ENCODE measurements at regions not wholly inside any gene's neighbourhood (a gene's known extent, or its start where the extent isn't known, plus 50 kb on each side); places are given as distances from the start of the nearest gene placed in this dataset.

DNA sequence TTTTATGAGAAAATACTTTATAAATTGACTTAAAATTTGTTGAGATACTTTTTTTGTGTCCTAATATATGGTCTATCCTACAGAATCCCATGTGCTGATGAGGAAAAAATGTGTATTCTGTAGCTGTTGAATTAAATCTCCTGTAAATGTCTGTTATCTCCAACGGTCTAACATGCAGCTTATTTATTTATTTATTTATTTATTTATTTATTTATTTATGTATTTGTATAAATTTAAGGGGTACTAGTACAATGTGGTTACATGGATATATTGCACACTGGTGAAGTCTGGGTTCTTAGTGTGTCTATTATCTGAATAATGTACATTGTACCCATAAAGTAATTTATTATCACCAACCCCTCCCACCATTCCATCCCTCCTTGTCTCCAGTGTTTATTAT lies 315.5 kb downstream of the TENT5A start:
- no peaks in the 10 kb centered on the region for H3K36me3 Mint-ChIP-seq (ENCODE audit: low read depth)
- peaks cover 24% of the 10 kb centered on the region for H3K9me3 Mint-ChIP-seq
- H3K4me1 Mint-ChIP-seq (ENCODE audit: low read depth) = no peaks in the 10 kb centered on the region

DNA sequence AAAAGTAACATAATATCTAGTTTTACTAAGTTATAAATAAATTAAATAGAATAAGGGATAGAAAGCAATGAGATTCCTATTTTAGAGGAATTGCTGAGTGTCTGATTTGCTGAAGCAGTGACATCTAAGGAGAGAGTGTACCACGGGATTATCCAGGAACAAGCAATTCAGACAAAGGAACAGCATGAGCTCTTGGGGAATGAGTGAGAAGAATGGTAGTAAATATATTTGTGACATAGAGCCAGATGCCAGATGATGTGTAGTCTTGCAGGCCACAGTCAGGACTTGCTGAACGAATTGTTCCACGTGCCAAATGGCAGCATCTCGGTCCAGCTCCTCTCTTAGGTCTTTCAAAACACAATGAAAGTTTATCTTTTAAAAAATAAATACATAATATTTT lies 339.2 kb downstream of the TENT5A start:
- H3K27ac Mint-ChIP-seq = no peak overlapping the region
- H3K9me3 Mint-ChIP-seq = no peaks in the 10 kb centered on the region
- no peaks in the 10 kb centered on the region for H3K27me3 Mint-ChIP-seq (ENCODE audit: low read depth)
- H3K36me3 Mint-ChIP-seq (ENCODE audit: low read depth) = no peaks in the 10 kb centered on the region
- no peak overlapping the region for H3K4me3 Mint-ChIP-seq
- H3K4me1 Mint-ChIP-seq (ENCODE audit: low read depth) = no peaks in the 10 kb centered on the region

More for the DNA sequence above, 315.5 kb downstream of the TENT5A start:
- Mint-ChIP-seq H3K4me3 (no peak overlapping the region), H3K27ac (no peak overlapping the region), H3K27me3 (ENCODE audit: low read depth) (no peaks in the 10 kb centered on the region)

DNA sequence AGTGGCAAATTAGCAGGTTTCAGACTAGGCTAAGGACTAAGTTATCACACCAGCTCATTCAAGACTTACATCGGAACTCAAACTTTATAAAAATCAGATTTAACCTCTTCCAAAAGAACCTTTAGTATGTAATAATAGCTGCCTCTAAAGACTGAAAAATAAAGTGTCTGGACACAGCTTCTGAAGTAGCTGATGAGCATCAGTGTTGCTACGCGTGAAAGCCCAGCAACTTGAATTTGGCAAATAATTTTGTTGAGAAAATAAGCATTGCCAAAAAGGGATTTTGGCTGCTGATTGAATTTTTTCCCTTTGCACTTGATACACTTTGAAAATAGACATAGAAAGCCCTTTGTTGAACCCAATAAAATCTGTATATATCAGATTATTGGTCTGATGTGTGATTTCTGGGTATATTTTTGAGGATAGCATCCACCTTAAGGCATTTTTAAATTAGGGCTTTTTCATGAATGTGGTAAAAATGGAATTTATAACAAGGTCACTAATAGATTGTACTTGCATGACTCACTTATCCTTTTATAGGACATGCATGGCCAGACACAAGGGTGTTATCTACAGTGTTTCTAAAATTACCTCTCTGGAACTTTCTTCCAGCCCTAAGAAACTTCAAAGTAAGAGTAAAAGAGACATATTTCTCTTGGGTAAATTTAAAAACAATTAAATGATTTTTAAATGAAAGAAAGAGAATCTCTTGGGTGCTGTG lies 350.4 kb downstream of the TENT5A start:
- H3K4me3 Mint-ChIP-seq = no peak overlapping the region
- H3K9me3 Mint-ChIP-seq = peaks cover 9% of the 10 kb centered on the region
- no peaks in the 10 kb centered on the region for H3K36me3 Mint-ChIP-seq (ENCODE audit: low read depth)
- no peaks in the 10 kb centered on the region for H3K4me1 Mint-ChIP-seq (ENCODE audit: low read depth)
- H3K27me3 Mint-ChIP-seq (ENCODE audit: low read depth) = no peaks in the 10 kb centered on the region
- no peak overlapping the region for H3K27ac Mint-ChIP-seq

DNA sequence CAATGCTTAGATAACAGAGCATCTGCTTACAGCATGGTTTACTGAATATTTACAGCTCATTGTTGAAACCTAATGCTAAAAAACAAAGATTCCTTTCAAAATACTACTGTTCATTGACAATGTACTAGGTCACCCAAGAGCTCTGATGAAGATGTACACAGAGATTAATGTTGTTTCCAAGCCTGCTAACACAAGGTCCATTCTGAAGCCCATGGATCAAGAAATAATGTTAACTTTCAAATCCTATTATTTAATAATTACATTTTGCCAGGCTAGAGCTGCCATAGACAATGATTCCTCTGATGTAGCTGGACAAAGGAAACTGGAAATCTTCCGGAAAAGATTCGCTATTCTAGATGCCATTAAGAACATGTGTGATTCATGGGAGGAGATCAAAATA lies 355.6 kb downstream of the TENT5A start:
- no peak overlapping the region for H3K27ac Mint-ChIP-seq
- H3K4me1 Mint-ChIP-seq (ENCODE audit: low read depth) = no peaks in the 10 kb centered on the region
- no peaks in the 10 kb centered on the region for H3K27me3 Mint-ChIP-seq (ENCODE audit: low read depth)
- H3K36me3 Mint-ChIP-seq (ENCODE audit: low read depth) = no peaks in the 10 kb centered on the region
- peaks cover 13% of the 10 kb centered on the region for H3K9me3 Mint-ChIP-seq
- no peak overlapping the region for H3K4me3 Mint-ChIP-seq

DNA sequence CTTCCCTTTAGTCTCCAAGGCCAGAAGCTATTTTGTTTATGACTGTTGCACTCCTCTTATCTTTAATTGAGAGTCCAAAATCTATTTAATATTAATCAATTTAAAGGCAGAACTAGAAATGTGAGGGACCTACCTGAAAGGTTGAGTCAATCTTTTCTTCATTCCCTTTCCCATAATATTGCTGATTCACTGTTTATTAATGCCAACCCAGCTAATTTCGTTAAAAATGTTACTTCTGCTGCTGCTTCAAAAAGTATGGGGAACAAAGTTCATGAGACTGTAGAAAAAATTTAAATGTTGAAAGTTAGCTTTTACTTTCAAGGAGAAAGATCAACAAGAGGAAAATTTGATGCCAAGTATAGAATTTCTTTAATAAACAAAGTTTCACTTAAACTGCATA lies 365.3 kb downstream of the TENT5A start:
- no peak overlapping the region for H3K4me3 Mint-ChIP-seq
- H3K36me3 Mint-ChIP-seq (ENCODE audit: low read depth) = no peaks in the 10 kb centered on the region
- H3K9me3 Mint-ChIP-seq = peaks cover 8% of the 10 kb centered on the region
- no peaks in the 10 kb centered on the region for H3K27me3 Mint-ChIP-seq (ENCODE audit: low read depth)
- H3K4me1 Mint-ChIP-seq (ENCODE audit: low read depth) = no peaks in the 10 kb centered on the region
- no peak overlapping the region for H3K27ac Mint-ChIP-seq

DNA sequence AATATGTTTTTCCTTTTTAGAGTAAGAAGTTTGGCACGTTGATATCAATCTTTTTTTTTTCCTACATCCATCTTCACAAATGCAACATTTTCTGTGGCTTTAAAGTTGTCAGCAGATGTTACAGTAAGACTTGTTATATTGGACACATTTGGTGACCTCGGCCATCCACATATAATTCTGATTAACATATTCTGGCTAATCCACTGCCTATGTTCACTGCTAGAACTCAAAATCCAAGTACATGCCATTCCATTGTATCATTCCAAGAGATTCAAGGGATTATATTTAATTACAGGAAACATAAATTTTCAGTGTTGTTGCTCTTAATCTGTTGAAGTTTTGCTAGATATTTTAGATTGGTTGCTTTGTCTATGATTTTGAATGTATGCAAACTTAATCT lies 367.6 kb downstream of the TENT5A start:
- H3K4me3 Mint-ChIP-seq = no peak overlapping the region
- no peaks in the 10 kb centered on the region for H3K36me3 Mint-ChIP-seq (ENCODE audit: low read depth)
- no peaks in the 10 kb centered on the region for H3K9me3 Mint-ChIP-seq
- H3K27ac Mint-ChIP-seq = no peak overlapping the region
- no peaks in the 10 kb centered on the region for H3K27me3 Mint-ChIP-seq (ENCODE audit: low read depth)
- H3K4me1 Mint-ChIP-seq (ENCODE audit: low read depth) = no peaks in the 10 kb centered on the region

DNA sequence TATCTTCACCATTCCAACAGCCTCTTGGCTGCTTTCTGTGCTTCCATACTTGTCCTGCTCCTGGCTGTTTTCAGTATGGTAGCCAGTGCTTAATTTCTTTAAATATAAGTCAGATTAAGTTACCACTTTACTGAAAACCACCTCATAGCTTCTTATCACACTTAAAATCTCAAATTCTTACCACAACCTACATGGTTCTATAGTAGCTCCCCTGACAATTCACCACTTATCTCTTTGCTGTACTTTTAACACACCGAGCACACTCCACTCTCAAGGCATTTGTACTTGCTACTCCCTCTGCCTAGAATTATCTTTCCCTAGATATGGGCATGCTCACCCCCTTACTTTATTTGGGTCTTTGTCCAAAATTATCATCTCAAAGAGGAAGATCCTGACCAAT lies 369.0 kb downstream of the TENT5A start:
- Mint-ChIP-seq H3K4me1 (ENCODE audit: low read depth) (no peaks in the 10 kb centered on the region), H3K36me3 (ENCODE audit: low read depth) (no peaks in the 10 kb centered on the region), H3K9me3 (peaks cover 3% of the 10 kb centered on the region), H3K27ac (no peak overlapping the region), H3K27me3 (ENCODE audit: low read depth) (no peaks in the 10 kb centered on the region), H3K4me3 (no peak overlapping the region)

DNA sequence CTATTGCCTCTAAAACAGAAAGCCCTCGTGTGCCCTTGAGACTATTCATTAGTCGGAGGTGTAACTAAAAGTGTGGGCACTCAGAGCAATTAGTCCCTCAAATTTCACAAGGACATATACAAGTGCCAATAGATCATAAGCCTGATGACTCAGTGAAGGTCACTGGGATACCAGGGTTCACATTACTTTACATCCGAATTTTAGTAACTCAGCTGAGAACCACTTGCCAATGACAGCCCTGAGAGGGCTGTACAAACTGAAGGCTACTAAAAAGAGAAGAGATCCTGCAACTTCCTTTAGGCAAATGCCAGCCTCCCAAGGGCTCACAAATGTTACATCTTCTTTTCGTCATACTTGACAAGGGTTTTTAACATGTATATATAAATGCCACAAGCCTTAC lies 369.6 kb downstream of the TENT5A start:
- no peaks in the 10 kb centered on the region for H3K27me3 Mint-ChIP-seq (ENCODE audit: low read depth)
- no peak overlapping the region for H3K27ac Mint-ChIP-seq
- H3K9me3 Mint-ChIP-seq = peaks cover 3% of the 10 kb centered on the region
- H3K4me1 Mint-ChIP-seq (ENCODE audit: low read depth) = no peaks in the 10 kb centered on the region
- no peak overlapping the region for H3K4me3 Mint-ChIP-seq
- H3K36me3 Mint-ChIP-seq (ENCODE audit: low read depth) = no peaks in the 10 kb centered on the region

DNA sequence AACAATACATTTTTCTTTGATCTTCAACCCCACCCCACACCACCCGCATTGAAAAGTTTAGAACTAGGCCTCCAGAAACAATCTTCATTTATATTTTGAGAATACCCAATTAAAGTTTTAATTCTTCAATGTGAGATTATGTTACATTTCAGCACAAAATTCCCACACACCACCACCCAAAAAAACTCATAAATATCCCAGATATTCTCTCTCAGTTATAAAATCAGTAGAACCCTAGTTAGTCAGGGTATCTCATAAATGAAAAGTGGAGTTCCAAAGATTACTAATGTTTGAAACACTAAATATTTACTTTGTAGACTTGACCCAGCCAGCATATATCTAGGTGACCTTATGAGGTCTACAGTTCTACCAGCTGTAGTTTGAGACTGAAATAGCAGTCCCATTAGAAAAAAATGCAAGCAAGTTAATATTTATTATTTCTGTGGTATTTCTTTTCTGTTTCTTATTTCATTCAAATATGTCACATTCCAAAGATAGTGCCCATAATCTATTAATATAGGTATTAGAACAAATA lies 371.0 kb downstream of the TENT5A start:
- Mint-ChIP-seq H3K9me3 (peaks cover 3% of the 10 kb centered on the region), H3K27me3 (ENCODE audit: low read depth) (no peaks in the 10 kb centered on the region), H3K4me1 (ENCODE audit: low read depth) (no peaks in the 10 kb centered on the region), H3K4me3 (no peak overlapping the region), H3K36me3 (ENCODE audit: low read depth) (no peaks in the 10 kb centered on the region), H3K27ac (no peak overlapping the region)

DNA sequence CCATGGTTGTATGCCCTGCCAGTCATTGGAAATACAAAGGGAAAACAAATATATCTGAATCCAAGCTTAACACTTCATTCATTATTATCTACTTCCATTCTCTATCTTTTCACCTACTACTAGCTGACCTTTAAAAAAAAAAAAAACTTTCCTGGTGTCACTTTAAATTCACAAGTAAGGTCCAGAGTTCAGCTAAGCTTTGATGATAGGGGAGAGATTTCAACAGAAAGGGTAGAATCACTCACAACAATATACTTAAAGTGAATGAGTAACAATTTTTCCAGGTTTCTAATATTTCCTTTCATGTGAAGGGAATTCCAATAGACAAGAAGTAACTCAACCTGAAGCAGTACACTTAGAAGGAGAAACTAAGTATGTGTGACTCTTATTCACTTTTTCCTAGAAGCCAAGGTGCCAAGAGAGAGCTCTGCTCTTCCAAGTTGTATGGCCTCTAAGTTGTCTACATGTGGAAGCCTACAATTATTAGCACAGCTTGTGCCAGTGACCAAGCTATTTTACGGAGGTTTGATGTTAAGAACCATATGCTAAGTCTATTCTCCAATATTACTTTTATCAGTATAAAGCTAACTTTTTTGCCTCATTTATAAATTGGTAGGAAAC lies 371.7 kb downstream of the TENT5A start:
- H3K27ac Mint-ChIP-seq = no peak overlapping the region
- no peaks in the 10 kb centered on the region for H3K27me3 Mint-ChIP-seq (ENCODE audit: low read depth)
- H3K4me3 Mint-ChIP-seq = no peak overlapping the region
- H3K4me1 Mint-ChIP-seq (ENCODE audit: low read depth) = no peaks in the 10 kb centered on the region
- peaks cover 3% of the 10 kb centered on the region for H3K9me3 Mint-ChIP-seq
- H3K36me3 Mint-ChIP-seq (ENCODE audit: low read depth) = no peaks in the 10 kb centered on the region

DNA sequence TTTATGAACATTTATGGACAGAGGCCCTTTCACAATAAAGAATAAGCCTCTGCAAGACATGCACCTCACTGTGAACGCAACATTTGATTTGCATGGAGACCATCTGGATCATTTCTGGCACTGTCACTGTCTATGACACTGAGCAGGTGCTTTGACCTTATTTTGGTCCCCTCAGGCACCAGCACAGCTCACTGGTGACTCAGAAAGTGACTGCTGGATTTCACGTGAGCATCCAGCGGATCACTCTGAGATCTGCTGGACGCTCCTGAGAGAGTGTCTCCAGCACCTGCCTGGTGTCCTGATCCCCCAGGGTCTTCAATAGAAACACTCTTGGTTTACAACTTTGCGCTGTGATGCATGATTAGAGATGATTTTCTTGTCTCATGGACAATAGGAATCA lies 375.7 kb downstream of the TENT5A start:
- H3K27me3 Mint-ChIP-seq (ENCODE audit: low read depth) = no peaks in the 10 kb centered on the region
- H3K4me3 Mint-ChIP-seq = no peak overlapping the region
- no peaks in the 10 kb centered on the region for H3K36me3 Mint-ChIP-seq (ENCODE audit: low read depth)
- no peak overlapping the region for H3K27ac Mint-ChIP-seq
- H3K9me3 Mint-ChIP-seq = peaks cover 3% of the 10 kb centered on the region
- H3K4me1 Mint-ChIP-seq (ENCODE audit: low read depth) = no peaks in the 10 kb centered on the region

DNA sequence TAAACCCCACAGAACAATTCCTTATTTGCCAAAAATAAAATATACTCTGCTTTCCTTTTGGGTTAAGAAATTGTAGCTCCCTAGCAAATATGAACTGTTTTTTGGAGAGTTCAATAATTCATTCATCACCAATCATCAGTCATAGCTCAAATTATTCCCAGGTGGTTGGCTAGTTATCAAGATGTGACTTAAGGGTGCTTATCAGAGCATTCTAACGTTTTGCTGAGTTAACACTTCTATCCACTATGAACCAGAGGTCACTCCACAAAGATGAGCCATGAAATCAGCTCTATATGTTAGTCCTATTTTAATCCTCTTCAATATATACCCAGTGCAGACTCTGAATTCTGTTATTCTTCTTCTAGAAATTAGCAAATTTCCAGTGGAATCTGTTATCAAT lies 379.1 kb downstream of the TENT5A start:
- Mint-ChIP-seq H3K9me3 (no peaks in the 10 kb centered on the region), H3K36me3 (ENCODE audit: low read depth) (no peaks in the 10 kb centered on the region), H3K27ac (no peak overlapping the region), H3K4me3 (no peak overlapping the region), H3K27me3 (ENCODE audit: low read depth) (no peaks in the 10 kb centered on the region), H3K4me1 (ENCODE audit: low read depth) (no peaks in the 10 kb centered on the region)

DNA sequence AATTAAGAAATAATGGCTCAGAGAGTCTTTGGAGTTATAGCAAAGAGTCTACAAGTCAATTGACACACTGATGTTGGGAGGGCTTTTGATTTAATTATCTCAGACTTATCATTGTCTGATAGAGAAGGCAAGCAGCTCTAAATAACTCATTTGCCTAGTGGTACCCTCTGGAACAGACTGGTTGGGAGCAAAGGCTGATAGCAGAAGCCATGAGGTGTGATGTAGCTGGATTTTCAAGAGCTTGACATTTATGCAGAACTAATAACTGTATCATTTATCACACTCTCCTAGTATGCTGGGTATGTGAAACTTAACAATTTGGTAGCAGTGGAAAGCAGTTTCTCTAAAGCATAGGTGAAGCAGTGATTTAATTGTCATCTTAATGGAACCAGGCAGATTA lies 380.6 kb downstream of the TENT5A start:
- Mint-ChIP-seq H3K9me3 (no peaks in the 10 kb centered on the region), H3K27ac (no peak overlapping the region), H3K36me3 (ENCODE audit: low read depth) (no peaks in the 10 kb centered on the region), H3K4me1 (ENCODE audit: low read depth) (no peaks in the 10 kb centered on the region), H3K4me3 (no peak overlapping the region), H3K27me3 (ENCODE audit: low read depth) (no peaks in the 10 kb centered on the region)

DNA sequence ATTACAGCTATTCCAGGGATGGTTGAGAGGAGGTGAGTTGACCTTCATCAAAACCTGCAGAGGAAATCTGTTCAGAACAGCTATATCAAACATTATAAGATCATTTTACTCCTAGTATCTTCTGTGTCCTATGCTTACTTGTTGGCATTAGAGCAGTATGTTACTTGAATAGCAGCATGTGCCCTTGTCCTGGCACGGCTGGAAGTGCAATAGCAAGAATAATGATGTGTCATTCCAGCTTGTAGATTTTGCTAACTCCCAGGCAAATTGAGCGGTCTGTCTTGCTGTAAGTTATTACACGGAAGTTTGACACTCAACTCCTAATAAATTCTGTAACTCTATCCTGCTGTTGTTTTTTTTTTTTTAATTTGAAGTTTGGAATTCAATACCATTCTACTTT lies 385.5 kb downstream of the TENT5A start:
- no peaks in the 10 kb centered on the region for H3K36me3 Mint-ChIP-seq (ENCODE audit: low read depth)
- no peak overlapping the region for H3K4me3 Mint-ChIP-seq
- no peaks in the 10 kb centered on the region for H3K27me3 Mint-ChIP-seq (ENCODE audit: low read depth)
- H3K27ac Mint-ChIP-seq = no peak overlapping the region
- no peaks in the 10 kb centered on the region for H3K4me1 Mint-ChIP-seq (ENCODE audit: low read depth)
- H3K9me3 Mint-ChIP-seq = no peaks in the 10 kb centered on the region

DNA sequence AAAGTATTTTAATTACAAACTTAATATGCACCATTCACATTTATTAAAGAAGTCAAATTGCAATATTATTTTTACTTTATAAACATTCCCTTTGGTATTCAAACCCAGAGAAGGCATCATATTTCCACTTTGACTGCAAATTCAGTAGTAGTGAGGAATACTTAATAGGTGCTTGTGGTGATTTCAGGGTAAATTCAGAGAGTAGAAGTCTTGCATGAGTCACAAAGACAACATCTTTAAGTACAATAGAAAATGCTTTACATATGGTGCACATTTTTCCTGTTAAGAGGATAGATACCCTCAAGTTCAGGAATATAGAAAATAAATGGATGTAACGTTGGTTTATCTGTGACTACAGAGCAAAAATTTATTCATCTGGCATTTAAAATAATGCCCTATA lies 390.2 kb downstream of the TENT5A start:
- Mint-ChIP-seq H3K27me3 (ENCODE audit: low read depth) (no peaks in the 10 kb centered on the region), H3K36me3 (ENCODE audit: low read depth) (no peaks in the 10 kb centered on the region), H3K4me3 (no peak overlapping the region), H3K4me1 (ENCODE audit: low read depth) (no peaks in the 10 kb centered on the region), H3K9me3 (no peaks in the 10 kb centered on the region), H3K27ac (no peak overlapping the region)

Data from T-helper 1 cell treated with Interleukin-12 subunit alpha and Interleukin-12 subunit beta and Interleukin-4 antibody, amounts not matched to agents 30 μg/mL and 1 μg/mL, for 36 hours (primary cell).